Activated T-helper 2 cell treated with anti-CD3 and anti-CD28 coated beads, Interferon-gamma antibody, Interleukin-2, Interleukin-4, amounts not matched to agents 10 μg/mL and 5 μg/mL and 100 μg/mL, durations not matched to agents 14 hours and 24 hours and 36 hours (primary cell): ENCODE measurements at regions not wholly inside any gene's neighbourhood (a gene's known extent, or its start where the extent isn't known, plus 50 kb on each side); places are given as distances from the start of the nearest gene placed in this dataset.

Experiments used
- DNase-seq: peaks from one replicate; pipeline ENCODE4 v3.0.0; 2021; ENCODE audit warnings: low spot score
- H3K27ac Mint-ChIP-seq: one replicate; pipeline ENCODE4 v1.8.0; 2021; ENCODE audit warnings: mixed read lengths
- H3K27me3 Mint-ChIP-seq: one replicate; pipeline ENCODE4 v1.8.0; 2021; ENCODE audit warnings: low read depth, mixed read lengths
- H3K36me3 Mint-ChIP-seq: one replicate; pipeline ENCODE4 v1.8.0; 2021; ENCODE audit warnings: low read depth, mixed read lengths
- H3K4me1 Mint-ChIP-seq: one replicate; pipeline ENCODE4 v1.8.0; 2021; ENCODE audit warnings: low read depth, mixed read lengths
- H3K4me3 Mint-ChIP-seq: one replicate; pipeline ENCODE4 v1.8.0; 2021; ENCODE audit warnings: low read depth, mild to moderate bottlenecking, moderate library complexity, mixed read lengths
- H3K9me3 Mint-ChIP-seq: one replicate; pipeline ENCODE4 v1.8.0; 2021; ENCODE audit warnings: mixed read lengths
- intact Hi-C: fragments of 100-400 bp; cut with micrococcal nuclease; formaldehyde crosslinking; loops from one replicate; pipeline ENCODE4 v1.15.1; 2023

DNA sequence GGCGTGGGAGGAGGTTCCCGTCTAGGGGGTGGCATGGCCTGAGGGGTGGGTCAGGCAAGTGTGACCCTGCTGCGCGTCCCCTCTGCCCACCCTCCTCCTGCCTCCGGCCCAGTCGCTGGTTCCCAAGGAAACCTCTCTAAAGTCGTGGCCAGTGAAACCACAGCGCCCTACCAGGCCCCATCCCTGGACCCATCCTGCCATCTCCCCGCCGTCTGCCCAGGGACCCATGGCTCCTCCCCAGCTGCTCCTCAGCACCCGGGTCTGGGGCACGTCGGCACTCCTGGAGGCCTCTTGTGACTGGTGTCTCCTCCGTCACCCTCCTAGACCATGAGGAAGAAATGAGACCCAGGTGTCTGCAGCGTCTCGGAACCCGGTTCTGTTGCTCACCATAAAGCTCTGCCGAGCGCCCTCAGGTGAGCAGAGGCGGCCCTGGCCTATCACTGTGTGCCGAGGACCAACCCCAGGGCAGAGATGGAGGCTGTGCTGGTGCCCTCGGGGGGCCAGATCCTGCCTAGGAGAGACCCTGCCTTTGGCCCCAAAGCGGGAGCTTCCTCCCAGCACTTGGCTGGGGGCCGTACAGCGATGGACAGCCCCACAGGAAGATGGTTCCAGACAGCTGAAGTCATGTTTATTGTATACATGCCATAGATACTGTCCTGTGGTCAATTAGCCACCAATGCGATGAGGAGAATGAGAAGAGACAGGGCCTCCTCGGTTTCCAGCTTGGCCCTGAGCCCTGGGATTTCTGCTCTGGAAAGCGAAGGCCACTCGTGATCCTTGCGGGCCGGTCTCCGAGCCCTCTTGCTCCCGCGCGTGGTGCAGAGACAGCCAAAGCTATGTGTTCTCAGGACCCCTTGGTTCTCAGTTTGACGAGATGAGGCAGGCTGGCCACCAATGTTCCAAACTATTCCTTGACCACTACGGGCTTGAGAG is 222.5 kb upstream of the RTL1 start:
- DNase-seq, result peak; percentile 7
- H3K4me3 Mint-ChIP-seq, result no peak overlapping the region
- peaks cover under 1% of the 10 kb centered on the region for H3K4me1 Mint-ChIP-seq
- intact Hi-C loops, result no loop called here
- H3K9me3 Mint-ChIP-seq, result no peaks in the 10 kb centered on the region
- no peaks in the 10 kb centered on the region for H3K36me3 Mint-ChIP-seq
- no peaks in the 10 kb centered on the region for H3K27me3 Mint-ChIP-seq
- H3K27ac Mint-ChIP-seq, result no peak overlapping the region

GRCh38 chr14:101126731-101127130 is 223.2 kb upstream of the RTL1 start:
- peak; percentile 3 for DNase-seq
- Mint-ChIP-seq H3K36me3 (no peaks in the 10 kb centered on the region), H3K4me3 (no peak overlapping the region), H3K27me3 (no peaks in the 10 kb centered on the region), H3K4me1 (no peaks in the 10 kb centered on the region), H3K27ac (no peak overlapping the region), H3K9me3 (no peaks in the 10 kb centered on the region)
- intact Hi-C loops, result no loop called here

DNA sequence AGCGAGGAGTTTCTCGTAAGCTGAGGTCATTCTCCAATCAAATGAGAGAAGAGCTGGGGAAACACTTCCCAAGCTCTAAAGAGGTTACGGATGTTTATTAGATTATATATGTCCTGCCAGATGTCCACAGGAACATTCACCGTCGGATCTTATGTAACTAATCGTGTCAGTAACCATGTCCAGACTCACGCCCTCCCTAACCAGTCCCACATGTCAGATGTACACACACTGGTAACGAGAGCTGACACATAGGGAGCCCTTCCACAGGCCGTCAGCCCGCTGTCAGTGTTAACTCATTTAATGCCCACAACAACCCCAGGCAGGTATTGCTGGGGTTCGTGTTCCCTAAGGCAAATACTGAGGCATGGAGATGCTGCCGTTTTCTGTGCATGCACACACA is 223.7 kb upstream of the RTL1 start:
- DNase-seq, result no peak
- Mint-ChIP-seq H3K9me3 (no peaks in the 10 kb centered on the region), H3K27ac (no peak overlapping the region), H3K4me1 (no peaks in the 10 kb centered on the region), H3K36me3 (no peaks in the 10 kb centered on the region), H3K27me3 (no peaks in the 10 kb centered on the region), H3K4me3 (no peak overlapping the region)
- intact Hi-C loops, result no loop called here

DNA sequence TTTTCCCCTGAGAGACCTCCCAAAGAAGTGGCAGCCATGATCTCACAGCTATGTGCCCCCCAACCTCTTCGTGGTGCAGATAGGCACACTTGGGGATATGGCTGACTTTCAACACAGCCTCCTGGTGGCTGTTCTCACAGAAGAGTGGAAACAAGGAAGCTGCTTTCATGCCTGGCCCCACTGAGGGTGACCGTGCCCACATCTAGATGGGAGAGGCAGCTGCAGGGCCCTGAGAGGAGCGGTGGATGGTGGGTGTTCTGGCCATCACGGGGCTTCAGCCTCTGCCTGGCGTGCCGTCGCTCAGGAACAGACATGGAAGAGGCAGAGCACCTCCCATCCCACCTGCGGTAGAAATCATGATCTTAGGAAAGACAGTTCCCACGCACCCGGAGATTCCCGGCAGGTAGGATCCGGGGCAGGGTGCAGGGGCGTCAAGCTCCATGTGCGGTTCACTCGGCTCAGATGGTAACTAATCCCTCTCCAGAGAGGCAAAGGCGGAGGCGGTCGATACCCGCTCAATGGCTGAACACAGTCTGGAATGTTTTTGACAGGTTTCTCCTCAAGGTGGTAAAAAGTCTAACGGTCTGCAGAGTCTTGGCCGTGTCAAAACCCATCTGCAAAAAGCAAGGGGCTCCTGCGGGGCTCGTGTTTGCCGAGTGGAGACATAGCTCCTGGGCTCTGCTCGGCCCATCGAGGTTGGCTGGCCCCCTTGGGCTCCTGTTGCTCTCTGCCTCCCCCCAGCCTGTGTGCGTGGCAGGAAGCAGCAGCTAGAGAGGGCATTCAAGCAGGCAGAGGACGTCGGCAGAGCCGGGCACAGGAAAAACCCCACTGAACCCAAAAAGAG is 225.2 kb upstream of the RTL1 start:
- H3K27me3 Mint-ChIP-seq, result no peaks in the 10 kb centered on the region
- no peaks in the 10 kb centered on the region for H3K4me1 Mint-ChIP-seq
- peak; percentile 4 for DNase-seq
- H3K4me3 Mint-ChIP-seq, result no peak overlapping the region
- no peaks in the 10 kb centered on the region for H3K36me3 Mint-ChIP-seq
- intact Hi-C loops, result no loop called here
- no peaks in the 10 kb centered on the region for H3K9me3 Mint-ChIP-seq
- H3K27ac Mint-ChIP-seq, result no peak overlapping the region

DNA sequence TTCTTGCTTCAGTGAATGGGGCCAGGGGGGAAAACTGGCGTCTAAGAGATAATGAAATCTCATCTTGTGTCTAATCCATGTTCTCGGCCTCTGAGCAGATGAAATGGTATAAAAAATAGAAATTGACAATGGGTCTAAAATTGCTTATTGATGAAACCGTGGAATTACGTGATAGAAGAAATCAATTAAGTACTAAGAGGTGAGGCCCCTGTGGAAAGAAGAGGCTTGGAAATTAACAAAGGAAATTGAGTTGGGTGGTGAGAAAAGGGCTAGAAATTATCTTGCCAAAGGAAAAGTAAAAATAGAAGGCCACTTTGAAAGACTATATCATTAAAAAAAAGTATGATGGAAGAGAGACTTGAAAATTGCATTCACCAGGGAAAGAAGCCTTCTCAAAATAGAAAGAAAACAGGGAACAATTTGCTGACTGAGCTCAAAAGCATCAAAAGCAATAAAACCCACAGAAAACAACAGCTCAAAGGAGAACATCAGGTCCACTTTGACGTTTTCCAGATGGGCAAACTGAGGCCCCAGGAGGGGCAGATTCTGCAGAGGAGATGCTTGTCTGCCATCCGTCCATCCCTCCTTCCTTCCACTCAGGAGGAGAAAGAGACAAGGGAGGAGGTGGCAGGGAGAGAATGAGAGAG is 226.1 kb upstream of the RTL1 start:
- intact Hi-C loops, result no loop called here
- Mint-ChIP-seq H3K27me3 (peaks cover 3% of the 10 kb centered on the region), H3K27ac (no peak overlapping the region), H3K36me3 (no peaks in the 10 kb centered on the region), H3K4me1 (peaks cover 3% of the 10 kb centered on the region), H3K9me3 (no peaks in the 10 kb centered on the region), H3K4me3 (no peak overlapping the region)
- no peak for DNase-seq

DNA sequence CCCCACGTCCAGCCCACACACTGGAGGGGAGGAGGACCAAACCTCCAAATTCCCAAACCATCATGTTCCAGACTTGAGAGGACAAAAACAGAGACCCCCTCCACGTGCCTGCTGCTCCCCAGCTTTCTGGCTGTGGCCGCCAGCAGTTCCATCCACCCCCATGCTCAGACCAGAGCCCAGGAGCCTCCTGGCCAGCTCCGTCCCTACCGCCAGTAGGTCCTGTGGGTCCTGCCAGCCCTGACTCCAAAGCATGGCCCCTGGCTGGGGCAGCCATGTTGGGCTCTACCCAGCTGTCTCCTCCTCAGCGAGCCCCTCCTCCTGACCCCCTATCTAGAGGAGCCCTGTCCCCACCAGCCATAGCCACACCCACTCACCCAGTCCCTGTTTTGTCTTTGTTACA is 227.3 kb upstream of the RTL1 start:
- H3K4me1 Mint-ChIP-seq, result peaks cover 6% of the 10 kb centered on the region
- H3K27ac Mint-ChIP-seq, result no peak overlapping the region
- no peak overlapping the region for H3K4me3 Mint-ChIP-seq
- intact Hi-C loops, result no loop called here
- H3K36me3 Mint-ChIP-seq, result no peaks in the 10 kb centered on the region
- peaks cover 3% of the 10 kb centered on the region for H3K27me3 Mint-ChIP-seq
- peak; percentile 4 for DNase-seq
- no peaks in the 10 kb centered on the region for H3K9me3 Mint-ChIP-seq

DNA sequence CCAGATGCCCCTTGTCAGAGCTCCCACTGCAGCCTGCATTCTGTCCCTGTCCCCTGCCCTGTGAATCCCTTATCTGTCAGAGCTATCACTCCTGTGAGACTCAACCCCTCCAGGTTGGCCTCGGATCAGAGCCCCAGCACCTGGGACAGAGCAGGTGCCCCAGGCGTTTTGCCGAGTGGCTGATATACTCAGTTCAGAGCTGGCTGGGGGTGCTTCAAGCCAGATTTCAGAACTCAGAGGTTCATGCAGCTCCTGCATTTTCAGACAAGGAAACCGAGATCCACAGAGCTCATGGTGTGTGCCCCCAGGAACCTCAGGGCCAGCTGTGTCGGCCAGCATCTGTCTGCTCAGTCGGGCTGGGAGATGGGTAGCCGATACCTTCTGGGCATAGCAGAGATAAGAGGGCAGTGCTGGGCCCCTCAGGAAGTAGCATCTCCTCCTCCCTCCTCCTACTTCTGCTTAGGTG is 228.0 kb upstream of the RTL1 start:
- no peak overlapping the region for H3K27ac Mint-ChIP-seq

GRCh38 chr14:101132051-101132571 is 228.6 kb upstream of the RTL1 start:
- no peak overlapping the region for H3K4me3 Mint-ChIP-seq
- H3K27ac Mint-ChIP-seq, result no peak overlapping the region
- intact Hi-C loops, result no loop called here
- H3K36me3 Mint-ChIP-seq, result no peaks in the 10 kb centered on the region
- H3K4me1 Mint-ChIP-seq, result peaks cover 6% of the 10 kb centered on the region
- H3K9me3 Mint-ChIP-seq, result no peaks in the 10 kb centered on the region
- no peak for DNase-seq
- H3K27me3 Mint-ChIP-seq, result peaks cover 3% of the 10 kb centered on the region

More for the DNA sequence above, 228.0 kb upstream of the RTL1 start:
- intact Hi-C loops, result no loop called here
- H3K9me3 Mint-ChIP-seq, result no peaks in the 10 kb centered on the region
- H3K27me3 Mint-ChIP-seq, result peaks cover 3% of the 10 kb centered on the region
- no peak overlapping the region for H3K4me3 Mint-ChIP-seq
- DNase-seq, result no peak
- peaks cover 6% of the 10 kb centered on the region for H3K4me1 Mint-ChIP-seq
- no peaks in the 10 kb centered on the region for H3K36me3 Mint-ChIP-seq

DNA sequence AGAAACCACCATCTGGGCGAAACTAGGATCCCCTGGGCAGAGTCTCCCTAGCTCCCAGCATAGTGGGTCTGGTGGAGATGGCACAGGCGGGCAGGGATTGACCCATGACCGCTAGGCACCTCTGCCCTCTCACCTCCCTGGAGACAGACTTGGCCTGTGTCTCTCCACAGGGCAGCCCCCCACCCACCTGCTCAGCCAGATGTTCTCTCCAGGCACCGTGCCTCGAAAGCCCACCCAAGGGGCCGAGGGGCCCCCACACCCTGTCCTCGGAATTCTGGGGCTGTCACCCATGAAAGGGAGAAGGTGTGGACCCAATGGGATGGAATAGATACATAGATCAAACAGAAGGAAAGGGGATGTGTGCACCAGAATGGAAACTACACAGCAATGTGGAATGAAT is 229.1 kb upstream of the RTL1 start:
- intact Hi-C loops, result no loop called here
- Mint-ChIP-seq H3K4me1 (peaks cover 6% of the 10 kb centered on the region), H3K36me3 (no peaks in the 10 kb centered on the region), H3K27me3 (peaks cover 3% of the 10 kb centered on the region), H3K4me3 (no peak overlapping the region), H3K9me3 (no peaks in the 10 kb centered on the region), H3K27ac (no peak overlapping the region)
- no peak for DNase-seq

DNA sequence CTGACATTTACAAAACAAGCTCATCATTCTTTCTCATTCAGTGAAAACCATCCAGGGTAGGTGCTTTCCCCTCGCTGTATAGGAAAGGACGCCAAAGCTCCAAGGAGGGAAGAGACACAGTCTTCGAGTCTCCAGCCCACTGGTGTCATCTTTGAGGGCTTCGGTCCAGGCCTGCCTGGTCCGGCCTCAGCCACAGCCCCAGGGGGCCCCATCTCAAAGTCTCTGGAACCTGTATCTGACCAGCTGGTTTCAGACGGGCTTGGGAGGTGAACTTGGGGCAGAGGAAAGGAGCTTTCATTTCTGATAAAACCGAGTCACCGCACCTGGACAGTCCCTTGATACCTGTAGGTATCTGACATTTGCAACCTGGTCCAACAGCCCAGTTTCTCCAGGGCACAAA is 229.5 kb upstream of the RTL1 start:
- intact Hi-C loops, result no loop called here
- Mint-ChIP-seq H3K4me3 (no peak overlapping the region), H3K27ac (no peak overlapping the region), H3K9me3 (no peaks in the 10 kb centered on the region), H3K36me3 (no peaks in the 10 kb centered on the region), H3K27me3 (peaks cover 3% of the 10 kb centered on the region), H3K4me1 (peaks cover 6% of the 10 kb centered on the region)
- no peak for DNase-seq

DNA sequence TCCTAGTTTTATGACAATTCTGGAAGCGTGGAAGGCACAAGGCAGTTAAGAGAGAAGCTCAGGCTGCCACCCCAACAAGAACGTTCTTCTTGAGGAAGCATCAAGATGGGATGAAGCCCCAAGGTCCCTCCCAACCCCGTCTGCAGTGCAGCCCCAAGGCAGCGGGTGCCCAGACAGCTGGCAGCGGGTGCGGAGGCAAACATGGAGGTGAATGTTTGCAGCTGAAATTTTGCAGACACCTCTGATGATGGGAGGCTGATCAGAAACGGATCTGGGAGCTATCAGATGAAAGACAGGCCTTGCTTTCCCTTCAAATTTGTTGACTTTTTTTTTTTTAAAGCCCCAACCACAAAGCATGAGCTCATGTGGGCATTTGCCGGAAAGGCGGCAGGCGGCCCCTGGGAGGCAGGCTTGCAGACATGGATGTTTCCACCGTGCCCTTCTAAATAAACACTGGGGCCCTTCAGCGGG is 230.7 kb upstream of the RTL1 start:
- Mint-ChIP-seq H3K9me3 (no peaks in the 10 kb centered on the region), H3K36me3 (no peaks in the 10 kb centered on the region), H3K27me3 (peaks cover 3% of the 10 kb centered on the region), H3K4me1 (peaks cover 6% of the 10 kb centered on the region), H3K27ac (no peak overlapping the region), H3K4me3 (no peak overlapping the region)
- no peak for DNase-seq
- intact Hi-C loops, result no loop called here

GRCh38 chr14:101134851-101135433 is 231.4 kb upstream of the RTL1 start:
- Mint-ChIP-seq H3K4me1 (peaks cover 6% of the 10 kb centered on the region), H3K27ac (no peak overlapping the region), H3K4me3 (no peak overlapping the region)

More at GRCh38 chr14:101134851-101135433, 231.4 kb upstream of the RTL1 start:
- H3K27me3 Mint-ChIP-seq, result peaks cover 3% of the 10 kb centered on the region
- DNase-seq, result no peak
- intact Hi-C loops, result no loop called here
- H3K36me3 Mint-ChIP-seq, result no peaks in the 10 kb centered on the region
- no peaks in the 10 kb centered on the region for H3K9me3 Mint-ChIP-seq
